NCI-H146 (cell line): ENCODE measurements at regions not wholly inside any gene's neighbourhood (a gene's known extent, or its start where the extent isn't known, plus 50 kb on each side); places are given as distances from the start of the nearest gene placed in this dataset.
"Not testable (repeated sequence)": the region's sequence is repeated elsewhere in the genome, so short reads cannot be mapped to it uniquely, and the experiment has no call there.

Experiments
- DNase-seq: peaks from one replicate; lab custom pipeline; 2025; lab: John Stamatoyannopoulos, UW

- peak; percentile 49 for DNase-seq
Observed at GRCh38 chr4:181858741-181859140, 384.5 kb upstream of the TENM3 start.

- peak; percentile 73 for DNase-seq
Observed at GRCh38 chr4:181859439-181859838, 383.8 kb upstream of the TENM3 start.

- peak; percentile 89 for DNase-seq
Observed at GRCh38 chr4:181860157-181860556, 383.0 kb upstream of the TENM3 start.

- peak; percentile 41 for DNase-seq
Observed at GRCh38 chr4:181860668-181861067, 382.5 kb upstream of the TENM3 start.

DNA sequence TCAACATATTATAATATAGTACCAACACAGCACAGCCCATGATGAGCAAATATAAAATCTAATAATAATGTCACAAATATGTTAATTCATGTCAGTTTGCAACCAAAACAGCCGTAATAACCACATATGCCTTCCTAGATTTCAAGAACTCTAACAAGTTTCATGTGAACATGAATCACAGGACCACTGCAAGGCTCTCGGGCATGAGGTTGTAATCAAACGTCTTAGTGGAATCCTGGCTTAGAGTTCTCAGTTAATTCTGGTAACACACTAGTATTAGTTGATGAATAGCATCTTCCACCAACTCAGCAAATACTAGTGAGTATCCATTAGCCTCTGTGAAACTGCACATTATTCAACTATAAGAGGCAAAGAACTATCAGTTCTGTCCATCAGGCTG lies 379.3 kb upstream of the TENM3 start:
- DNase-seq = no peak

DNA sequence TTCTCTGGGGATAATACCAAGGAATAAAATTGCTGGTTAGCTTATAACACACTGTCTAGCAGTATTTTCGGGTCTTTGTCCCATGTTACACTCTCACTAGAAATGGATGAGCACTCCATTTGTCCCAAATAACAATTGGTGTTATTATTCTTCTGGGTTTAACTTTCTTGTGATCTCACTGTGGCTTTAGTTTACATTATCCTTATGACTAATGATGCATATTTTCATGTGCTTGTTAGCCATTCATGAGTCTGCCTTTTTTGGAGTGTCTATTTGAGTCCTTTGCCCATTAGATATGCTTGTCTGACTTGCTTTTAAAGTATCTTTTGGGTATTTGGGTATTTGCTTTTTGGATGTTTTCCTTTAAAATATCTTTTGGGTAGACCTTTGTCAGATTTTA lies 372.9 kb upstream of the TENM3 start:
- DNase-seq = no peak

GRCh38 chr4:181874602-181875001 lies 368.6 kb upstream of the TENM3 start:
- no peak for DNase-seq

GRCh38 chr4:181877329-181877848 lies 365.8 kb upstream of the TENM3 start:
- DNase-seq = no peak

DNA sequence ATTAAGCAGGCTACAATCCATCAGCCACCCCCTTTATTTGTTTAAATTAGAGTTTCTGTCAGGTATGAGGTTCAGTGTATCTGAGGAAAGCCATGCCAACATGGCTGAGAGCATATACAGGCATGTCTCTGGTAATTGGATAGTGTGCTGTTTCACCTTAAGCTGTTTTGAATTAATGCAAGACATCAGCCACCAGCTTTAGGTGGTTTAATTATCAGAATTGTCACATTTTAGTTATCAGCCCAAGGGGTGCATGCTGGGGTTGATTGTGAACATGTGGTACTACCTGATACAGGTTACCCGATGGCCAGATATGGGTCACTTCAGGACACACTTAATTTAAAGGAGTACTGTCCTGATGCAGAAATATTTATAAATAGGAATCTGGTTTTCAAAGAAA lies 353.2 kb upstream of the TENM3 start:
- DNase-seq = no peak

DNA sequence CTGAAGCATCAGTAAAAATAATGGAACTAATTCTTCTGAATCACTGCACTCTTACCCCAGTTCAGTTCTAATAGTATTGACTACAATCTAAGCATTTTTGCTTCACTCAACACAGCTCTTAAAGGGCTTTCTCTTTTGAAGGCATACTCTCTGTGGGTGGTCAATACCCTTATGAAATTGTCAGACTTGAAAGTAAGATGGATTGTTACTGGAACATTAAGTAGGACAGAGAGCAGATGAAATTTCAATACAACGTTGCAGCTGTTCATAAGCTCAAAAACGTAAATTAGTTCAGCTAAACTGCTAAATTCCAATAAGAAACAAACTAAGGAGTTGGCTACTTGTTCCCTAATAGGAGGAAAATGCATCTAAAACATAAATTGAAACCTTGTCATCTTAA lies 352.3 kb upstream of the TENM3 start:
- no peak for DNase-seq

GRCh38 chr4:181896614-181897013 lies 346.6 kb upstream of the TENM3 start:
- no peak for DNase-seq

DNA sequence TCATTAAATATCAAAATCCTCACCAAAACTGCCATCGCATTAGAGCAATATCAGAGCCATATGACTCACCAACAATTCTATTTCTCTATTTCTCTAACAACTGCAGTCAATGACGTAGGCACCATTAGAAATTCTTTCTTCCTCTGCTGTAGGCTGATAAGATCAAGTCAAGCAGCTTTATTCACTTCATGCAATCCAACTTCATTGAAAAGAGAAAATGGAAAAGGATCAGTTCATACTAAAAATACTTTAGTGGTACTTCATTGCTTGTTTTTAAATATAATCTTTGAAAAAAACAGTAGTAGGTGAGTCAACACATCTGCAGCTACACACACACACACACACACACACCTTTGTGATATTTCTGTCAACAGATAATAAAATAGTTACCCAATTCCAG lies 345.3 kb upstream of the TENM3 start:
- no peak for DNase-seq

DNA sequence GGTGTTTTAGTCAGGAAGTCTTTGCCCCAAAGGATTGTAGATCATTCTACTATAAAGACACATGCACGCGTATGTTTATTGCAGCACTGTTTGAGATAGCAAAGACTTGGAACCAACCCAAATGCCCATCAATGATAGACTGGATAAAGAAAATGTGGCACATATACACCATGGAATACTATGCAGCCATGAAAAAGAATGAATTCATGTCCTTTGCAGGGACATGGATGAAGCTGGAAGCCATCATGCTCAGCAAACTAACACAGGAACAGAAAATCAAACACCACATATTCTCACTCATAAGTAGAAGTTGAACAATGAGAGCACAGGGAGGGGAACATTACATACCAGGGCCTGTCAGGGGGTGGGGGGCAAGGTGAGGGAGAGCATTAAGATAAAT lies 340.8 kb upstream of the TENM3 start:
- not testable (repeated sequence) for DNase-seq

GRCh38 chr4:181905708-181906107 lies 337.5 kb upstream of the TENM3 start:
- DNase-seq = no peak

DNA sequence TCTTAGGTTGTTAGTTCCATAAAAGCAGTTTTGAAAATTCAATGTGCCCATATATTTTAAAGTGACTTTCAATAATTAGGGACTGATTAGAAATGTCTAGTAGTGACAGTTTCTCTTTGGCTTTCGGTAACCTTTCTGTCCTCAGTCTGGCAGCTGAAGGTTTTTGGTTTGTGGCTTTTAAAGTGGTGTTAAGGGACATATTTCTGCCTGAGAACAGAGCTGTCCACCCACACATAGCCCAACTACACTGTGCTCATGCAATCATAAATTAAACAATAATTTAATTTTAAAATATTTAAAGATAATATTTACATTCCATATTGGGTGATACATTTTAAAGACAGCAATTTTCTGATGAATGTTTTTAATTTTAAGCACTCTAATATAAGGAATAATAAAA lies 335.0 kb upstream of the TENM3 start:
- no peak for DNase-seq

DNA sequence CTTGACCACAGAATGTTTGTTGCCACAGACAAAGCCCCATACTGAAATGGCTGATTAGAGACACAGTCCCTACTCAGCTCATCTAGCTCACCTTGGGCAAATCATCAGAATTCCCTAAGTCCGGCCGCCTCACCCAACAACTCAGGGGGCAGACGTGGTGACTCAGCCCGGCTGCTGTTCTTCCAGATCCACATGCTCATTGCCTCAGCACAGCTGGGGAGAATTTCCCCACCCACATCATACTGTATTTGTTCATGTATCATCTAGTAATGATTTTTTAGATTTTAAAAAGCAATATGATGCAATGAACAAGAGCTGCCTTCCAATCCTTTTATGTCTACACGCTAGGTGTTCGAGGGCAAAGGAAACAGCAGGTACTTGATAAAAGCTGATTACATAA lies 333.8 kb upstream of the TENM3 start:
- no peak for DNase-seq

- no peak for DNase-seq
Observed at GRCh38 chr4:181911420-181911819, 331.8 kb upstream of the TENM3 start.

GRCh38 chr4:181933471-181933870 lies 309.7 kb upstream of the TENM3 start:
- no peak for DNase-seq

DNA sequence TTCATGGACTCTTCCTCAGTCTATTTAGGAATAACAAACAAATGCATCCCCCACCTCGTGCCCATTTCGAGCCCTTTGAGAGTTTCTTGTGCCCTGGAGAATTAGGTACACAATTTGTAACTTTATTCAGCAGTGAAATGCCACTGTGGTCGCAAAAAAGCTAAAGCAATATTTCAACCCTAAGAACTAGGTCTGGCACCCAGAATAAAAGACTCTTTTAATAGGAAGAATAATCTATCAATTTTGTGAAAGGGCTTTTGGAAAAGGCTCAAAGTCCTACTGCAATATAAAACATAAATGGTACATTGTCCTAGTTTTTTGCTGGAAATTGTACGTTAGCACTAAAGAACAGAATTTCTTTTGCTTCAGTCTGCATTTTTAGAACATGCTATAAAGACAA lies 304.6 kb upstream of the TENM3 start:
- no peak for DNase-seq

- no peak for DNase-seq
Observed at GRCh38 chr4:181939199-181939945, 303.8 kb upstream of the TENM3 start.

DNA sequence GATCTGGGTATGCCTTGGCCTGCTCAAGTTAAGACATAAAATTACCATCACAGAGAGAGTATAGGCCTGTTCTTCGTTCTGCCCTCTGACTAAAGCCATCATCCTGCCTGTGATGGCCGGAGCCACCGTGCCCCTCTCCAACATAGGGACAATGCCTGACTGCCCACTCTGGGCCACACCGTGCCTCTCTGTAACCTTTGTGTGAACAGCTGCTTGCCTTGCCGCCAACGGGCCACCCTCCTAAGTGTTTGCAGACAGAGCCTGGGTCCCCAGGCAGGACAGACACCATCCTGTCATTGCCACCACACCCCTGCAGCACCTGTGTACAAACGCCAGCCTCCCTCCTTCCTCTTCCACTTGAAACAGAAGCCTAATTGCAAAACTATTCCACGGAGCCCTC lies 298.7 kb upstream of the TENM3 start:
- peak; percentile 44 for DNase-seq

GRCh38 chr4:181946902-181947301 lies 296.3 kb upstream of the TENM3 start:
- no peak for DNase-seq

DNA sequence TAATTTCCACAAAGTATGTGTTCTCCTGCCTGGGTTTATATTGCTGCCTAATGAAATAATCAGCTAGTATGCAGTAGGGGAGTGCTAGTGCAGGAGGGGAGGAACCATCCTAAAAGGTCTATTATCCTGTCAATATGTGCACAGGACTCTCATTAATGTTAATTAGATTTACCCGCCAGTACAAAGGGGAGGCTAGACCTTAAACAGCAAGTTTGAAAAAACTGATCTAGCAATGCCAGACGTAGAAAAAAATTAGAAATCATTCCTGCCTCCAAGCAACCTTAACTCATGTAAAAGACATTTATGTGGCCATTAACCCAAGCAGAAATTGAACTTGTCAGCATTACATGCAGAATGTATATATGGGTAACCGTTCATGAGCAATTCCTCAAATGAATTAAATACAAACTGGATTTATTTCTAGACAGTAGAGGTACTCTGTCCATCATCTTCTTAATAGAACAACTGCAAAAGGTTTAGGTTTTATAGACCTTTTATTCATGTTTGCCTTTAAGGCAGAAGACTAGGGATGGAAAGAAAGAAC lies 294.3 kb upstream of the TENM3 start:
- DNase-seq = no peak
